H9 (cell line): ENCODE measurements at regions not wholly inside any gene's neighbourhood (a gene's known extent, or its start where the extent isn't known, plus 50 kb on each side); places are given as distances from the start of the nearest gene placed in this dataset.

ENCODE experiments used
- DNase-seq: peaks from one replicate; pipeline ENCODE4 v3.0.0-alpha.2; 2017
- H2AFZ ChIP-seq: one replicate; pipeline ENCODE4 v1.6.1; 2013; ENCODE audit warnings: mild to moderate bottlenecking, low read length, control low read depth, moderate library complexity
- H2AK5ac ChIP-seq: 2 replicates; pipeline ENCODE4 v1.6.1; 2013; ENCODE audit warnings: low read length, control low read depth, mixed read lengths; ENCODE audit not compliant: insufficient read length
- H2BK120ac ChIP-seq: one replicate; pipeline ENCODE4 v1.6.1; 2013; ENCODE audit warnings: low read depth, mild to moderate bottlenecking, low read length, control low read depth, inconsistent platforms; ENCODE audit not compliant: poor library complexity, severe bottlenecking
- H2BK12ac ChIP-seq: 2 replicates; pipeline ENCODE4 v1.6.1; 2013; ENCODE audit warnings: low read length, control low read depth, mixed read lengths, low read depth; ENCODE audit not compliant: insufficient read length
- H2BK15ac ChIP-seq: 2 replicates; pipeline ENCODE4 v1.6.1; 2013; ENCODE audit warnings: low read depth, low read length, control low read depth
- H2BK20ac ChIP-seq: one replicate; pipeline ENCODE4 v1.6.1; 2013; ENCODE audit warnings: low read depth, mild to moderate bottlenecking, low read length, control low read depth, inconsistent platforms; ENCODE audit not compliant: poor library complexity, severe bottlenecking
- H2BK5ac ChIP-seq: 2 replicates; pipeline ENCODE4 v1.6.1; 2013; ENCODE audit warnings: low read length, control low read depth, mixed read lengths; ENCODE audit not compliant: insufficient read length
- H3K14ac ChIP-seq: 2 replicates; pipeline ENCODE4 v1.6.1; 2013; ENCODE audit warnings: low read length, control low read depth; ENCODE audit not compliant: insufficient read depth
- H3K18ac ChIP-seq: 2 replicates; pipeline ENCODE4 v1.6.1; 2013; ENCODE audit warnings: low read depth, mild to moderate bottlenecking, mixed read lengths, low read length, control low read depth; ENCODE audit not compliant: insufficient read length
- H3K23ac ChIP-seq: 2 replicates; pipeline ENCODE4 v1.6.1; 2013; ENCODE audit warnings: low read length, control low read depth, mixed read lengths, low read depth; ENCODE audit not compliant: insufficient read length
- H3K23me2 ChIP-seq: 2 replicates; pipeline ENCODE4 v1.6.1; 2013; ENCODE audit warnings: low read depth, mild to moderate bottlenecking, mixed read lengths, low read length, control low read depth; ENCODE audit not compliant: insufficient read length, poor library complexity, severe bottlenecking
- H3K27ac ChIP-seq: 2 replicates; pipeline ENCODE4 v1.5.1; 2013; ENCODE audit warnings: low read length, control low read depth, mixed read lengths, low read depth; ENCODE audit not compliant: insufficient read length
- H3K27me3 ChIP-seq: 2 replicates; pipeline ENCODE4 v1.6.1; 2013; ENCODE audit warnings: low read length, control low read depth, inconsistent platforms; ENCODE audit not compliant: insufficient read depth
- H3K4ac ChIP-seq: 2 replicates; pipeline ENCODE4 v1.6.1; 2013; ENCODE audit warnings: low read depth, mild to moderate bottlenecking, control low read depth, inconsistent platforms, low read length, moderate library complexity
- H3K4me1 ChIP-seq: 2 replicates; pipeline ENCODE4 v1.6.1; 2013; ENCODE audit warnings: low read length, control low read depth, inconsistent platforms; ENCODE audit not compliant: insufficient read depth
- H3K4me2 ChIP-seq: 2 replicates; pipeline ENCODE4 v1.6.1; 2013; ENCODE audit warnings: low read length, control low read depth, mixed read lengths; ENCODE audit not compliant: insufficient read length, insufficient read depth
- H3K56ac ChIP-seq: 2 replicates; pipeline ENCODE4 v1.6.1; 2013; ENCODE audit warnings: low read depth, mild to moderate bottlenecking, mixed read lengths, low read length, control low read depth; ENCODE audit not compliant: insufficient read length
- H3K79me1 ChIP-seq: 2 replicates; pipeline ENCODE4 v1.6.1; 2013; ENCODE audit warnings: low read depth, mild to moderate bottlenecking, moderate library complexity, low read length, control low read depth, inconsistent platforms; ENCODE audit not compliant: insufficient read depth, poor library complexity, severe bottlenecking
- H3K79me2 ChIP-seq: 2 replicates; pipeline ENCODE4 v1.6.1; 2013; ENCODE audit warnings: low read length, control low read depth, inconsistent platforms; ENCODE audit not compliant: insufficient read depth
- H3K9ac ChIP-seq: 2 replicates; pipeline ENCODE4 v1.6.1; 2013; ENCODE audit warnings: low read length, control low read depth, mixed read lengths; ENCODE audit not compliant: insufficient read length; ENCODE audit errors: extremely low read depth
- H3K9me3 ChIP-seq: one replicate; pipeline ENCODE4 v1.6.1; 2013; ENCODE audit warnings: low read depth, low read length, inconsistent platforms; ENCODE audit not compliant: control insufficient read depth
- H3T11ph ChIP-seq: one replicate; pipeline ENCODE4 v1.6.1; 2013; ENCODE audit warnings: mild to moderate bottlenecking, low read length, control low read depth, inconsistent platforms
- H4K20me1 ChIP-seq: one replicate; pipeline ENCODE4 v1.6.1; 2013; ENCODE audit not compliant: control insufficient read depth, insufficient read length, insufficient read depth
- H4K5ac ChIP-seq: 2 replicates; pipeline ENCODE4 v1.6.1; 2013; ENCODE audit warnings: low read depth, mild to moderate bottlenecking, mixed read lengths, low read length, control low read depth; ENCODE audit not compliant: insufficient read length
- H4K8ac ChIP-seq: replicated peaks from 2 replicates; pipeline ENCODE4 v1.6.1; 2013; ENCODE audit warnings: low read length, control low read depth, mixed read lengths, low read depth; ENCODE audit not compliant: insufficient read length
- H4K91ac ChIP-seq: 2 replicates; pipeline ENCODE4 v1.6.1; 2013; ENCODE audit warnings: low read depth, mild to moderate bottlenecking, moderate library complexity, mixed read lengths, low read length, control low read depth; ENCODE audit not compliant: insufficient read length
- H3K27ac Mint-ChIP-seq, 3 experiments: 2 replicates in 2 of 3; 3 replicates in 1 of 3; pipeline ENCODE4 v1.8.0; 2020 to 2021; ENCODE audit warnings: mixed read lengths in 3 of 3, mild to moderate bottlenecking in 1 of 3, moderate library complexity in 1 of 3
- H3K27me3 Mint-ChIP-seq: 2 replicates; pipeline ENCODE4 v1.8.0; 2021; ENCODE audit warnings: low read depth, mild to moderate bottlenecking, moderate library complexity, mixed read lengths
- H3K36me3 Mint-ChIP-seq, 3 experiments: 2 replicates in 2 of 3; 3 replicates in 1 of 3; pipeline ENCODE4 v1.8.0; 2020 to 2021; ENCODE audit warnings: low read depth in 3 of 3, mixed read lengths in 3 of 3; ENCODE audit not compliant: insufficient read depth in 1 of 3
- H3K4me1 Mint-ChIP-seq, 2 experiments: 2 replicates each; pipeline ENCODE4 v1.8.0; 2020; ENCODE audit warnings: mixed read lengths in 2 of 2
- H3K4me3 Mint-ChIP-seq, 2 experiments: 2 replicates in 1 of 2; 3 replicates in 1 of 2; pipeline ENCODE4 v1.8.0; 2020 to 2021; ENCODE audit warnings: mild to moderate bottlenecking in 2 of 2, mixed read lengths in 2 of 2, moderate library complexity in 1 of 2
- H3K9me3 Mint-ChIP-seq, 2 experiments: 2 replicates in 1 of 2; 3 replicates in 1 of 2; pipeline ENCODE4 v1.8.0; 2020; ENCODE audit warnings: mild to moderate bottlenecking in 2 of 2, mixed read lengths in 2 of 2, moderate library complexity in 1 of 2
- CTCF ChIP-seq: fragments of 200-600 bp; sonication (generic); conservative IDR thresholded peaks from 3 replicates; pipeline ENCODE4 v1.8.0; 2021; ENCODE audit warnings: antibody characterized with exemption, mild to moderate bottlenecking
- WGBS: extraction: QIAGEN DNeasy Blood & Tissue Kit; methylation state at CpG from one replicate; pipeline ENCODE4 v1.1.7; 2013; ENCODE audit warnings: missing lambda C conversion rate, low lambda C conversion rate, mixed read lengths; ENCODE audit not compliant: insufficient read length; ENCODE audit errors: extremely low coverage; 5-methylcytosine and 5-hydroxymethylcytosine counted together

DNA sequence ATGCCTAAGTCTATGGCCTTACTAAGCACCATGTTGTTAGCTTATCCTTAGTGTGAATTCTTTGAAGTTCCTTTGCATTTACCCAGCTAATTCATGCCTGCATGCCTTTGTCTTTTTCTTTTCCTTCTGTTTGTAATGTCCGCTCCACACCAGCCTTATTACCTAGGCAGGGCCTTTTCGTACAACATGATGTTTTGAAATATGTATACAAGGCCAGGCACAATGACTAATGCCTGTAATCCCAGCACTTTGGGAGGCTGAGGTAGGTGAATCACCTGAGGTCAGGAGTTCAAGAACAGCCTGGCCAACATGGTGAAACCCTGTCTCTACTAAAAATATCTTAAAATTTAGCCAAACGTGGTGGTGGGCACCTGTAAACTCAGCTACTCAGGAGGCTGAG lies 1636.5 kb upstream of the SEL1L start:
- no peaks in the 10 kb centered on the region for H3K79me1 ChIP-seq

More for the DNA sequence above, 1636.5 kb upstream of the SEL1L start:
- no peaks in the 10 kb centered on the region for H3K27me3 ChIP-seq
- H3K79me2 ChIP-seq: no peaks in the 10 kb centered on the region
- no peaks in the 10 kb centered on the region for H3K36me3 Mint-ChIP-seq
- peak overlapping the region in 1 of 3 experiments; percentile 62; a peak in 1 of 7 replicates for H3K27ac Mint-ChIP-seq
- H3K4me1 ChIP-seq: no peaks in the 10 kb centered on the region
- no peak overlapping the region for H2BK5ac ChIP-seq
- no peak overlapping the region for H4K5ac ChIP-seq
- H2BK20ac ChIP-seq: no peak overlapping the region
- no peak overlapping the region for H3K14ac ChIP-seq
- WGBS: no CpG with 5 or more reads among the region's 3 CpGs
- H3K4me2 ChIP-seq: no peak overlapping the region
- H2BK12ac ChIP-seq: no peak overlapping the region
- H3K27ac ChIP-seq: no peak overlapping the region
- H3K9ac ChIP-seq: no peak overlapping the region
- H2BK15ac ChIP-seq: no peak overlapping the region
- no peak overlapping the region for H3K18ac ChIP-seq
- H3T11ph ChIP-seq: no peak overlapping the region
- H3K27me3 Mint-ChIP-seq: no peaks in the 10 kb centered on the region
- no peak overlapping the region for H3K4me3 Mint-ChIP-seq
- TF ChIP-seq CTCF: no peak
- no peak overlapping the region for H4K8ac ChIP-seq
- H2BK120ac ChIP-seq: no peak overlapping the region
- no peak overlapping the region for H4K91ac ChIP-seq
- H2AK5ac ChIP-seq: no peak overlapping the region
- H4K20me1 ChIP-seq: no peaks in the 10 kb centered on the region
- H2AFZ ChIP-seq: no peak overlapping the region
- no peak overlapping the region for H3K56ac ChIP-seq
- no peaks in the 10 kb centered on the region for H3K9me3 ChIP-seq
- no peaks in the 10 kb centered on the region for H3K9me3 Mint-ChIP-seq
- H3K23ac ChIP-seq: no peak overlapping the region
- DNase-seq: no peak
- H3K4ac ChIP-seq: no peak overlapping the region
- H3K4me1 Mint-ChIP-seq: peaks cover 4% of the 10 kb centered on the region in 2 experiments; a peak in 3 of 4 replicates
- no peaks in the 10 kb centered on the region for H3K23me2 ChIP-seq
